HG03025 (cell line): ENCODE measurements at regions not wholly inside any gene's neighbourhood (a gene's known extent, or its start where the extent isn't known, plus 50 kb on each side); places are given as distances from the start of the nearest gene placed in this dataset.
"Not testable (repeated sequence)": the region's sequence is repeated elsewhere in the genome, so short reads cannot be mapped to it uniquely, and the experiment has no call there.

ENCODE experiments used
- ATAC-seq: cut with Tn5 transposase; IDR thresholded peaks from one replicate; pipeline ENCODE4 v1.9.1; 2021; ENCODE audit warnings: mild to moderate bottlenecking, moderate library complexity; ENCODE audit not compliant: unreplicated experiment, low FRiP score

GRCh38 chr3:118226206-118226605 lies 808.4 kb downstream of the IGSF11 start:
- ATAC-seq, result no peak

- no peak for ATAC-seq
Observed at GRCh38 chr3:118227191-118227590, 807.5 kb downstream of the IGSF11 start.

GRCh38 chr3:118228151-118228550 lies 806.5 kb downstream of the IGSF11 start:
- ATAC-seq, result no peak

- no peak for ATAC-seq
Observed at GRCh38 chr3:118229196-118229595, 805.5 kb downstream of the IGSF11 start.

GRCh38 chr3:118231578-118231977 lies 803.1 kb downstream of the IGSF11 start:
- ATAC-seq, result no peak

- ATAC-seq, result no peak
Observed at GRCh38 chr3:118239253-118239652, 795.4 kb downstream of the IGSF11 start.

GRCh38 chr3:118244761-118245160 lies 789.9 kb downstream of the IGSF11 start:
- no peak for ATAC-seq

- no peak for ATAC-seq
Observed at GRCh38 chr3:118245312-118245711, 789.3 kb downstream of the IGSF11 start.

GRCh38 chr3:118258850-118259249 lies 775.8 kb downstream of the IGSF11 start:
- ATAC-seq, result not testable (repeated sequence)

- no peak for ATAC-seq
Observed at GRCh38 chr3:118262800-118263402, 771.7 kb downstream of the IGSF11 start.

GRCh38 chr3:118267588-118267987 lies 767.1 kb downstream of the IGSF11 start:
- ATAC-seq, result no peak

GRCh38 chr3:118269537-118270125 lies 765.0 kb downstream of the IGSF11 start:
- no peak for ATAC-seq

- ATAC-seq, result no peak
Observed at GRCh38 chr3:118272991-118273390, 761.7 kb downstream of the IGSF11 start.

- no peak for ATAC-seq
Observed at GRCh38 chr3:118277814-118278213, 756.8 kb downstream of the IGSF11 start.

- no peak for ATAC-seq
Observed at GRCh38 chr3:118292841-118293240, 741.8 kb downstream of the IGSF11 start.

- no peak for ATAC-seq
Observed at GRCh38 chr3:118298133-118298532, 736.5 kb downstream of the IGSF11 start.

GRCh38 chr3:118304557-118304956 lies 730.1 kb downstream of the IGSF11 start:
- no peak for ATAC-seq

- no peak for ATAC-seq
Observed at GRCh38 chr3:118332699-118333098, 701.9 kb downstream of the IGSF11 start.

- no peak for ATAC-seq
Observed at GRCh38 chr3:118337649-118338048, 697.0 kb downstream of the IGSF11 start.

GRCh38 chr3:118347396-118348168 lies 687.1 kb downstream of the IGSF11 start:
- no peak for ATAC-seq

GRCh38 chr3:118348169-118348557 lies 686.5 kb downstream of the IGSF11 start:
- no peak for ATAC-seq

GRCh38 chr3:118354556-118354955 lies 680.1 kb downstream of the IGSF11 start:
- ATAC-seq, result no peak
